GM21390 (cell line): ENCODE measurements at regions not wholly inside any gene's neighbourhood (a gene's known extent, or its start where the extent isn't known, plus 50 kb on each side); places are given as distances from the start of the nearest gene placed in this dataset.

ENCODE experiments used
- ATAC-seq: cut with Tn5 transposase; IDR thresholded peaks from one replicate; pipeline ENCODE4 v1.9.1; 2021; ENCODE audit not compliant: unreplicated experiment

DNA sequence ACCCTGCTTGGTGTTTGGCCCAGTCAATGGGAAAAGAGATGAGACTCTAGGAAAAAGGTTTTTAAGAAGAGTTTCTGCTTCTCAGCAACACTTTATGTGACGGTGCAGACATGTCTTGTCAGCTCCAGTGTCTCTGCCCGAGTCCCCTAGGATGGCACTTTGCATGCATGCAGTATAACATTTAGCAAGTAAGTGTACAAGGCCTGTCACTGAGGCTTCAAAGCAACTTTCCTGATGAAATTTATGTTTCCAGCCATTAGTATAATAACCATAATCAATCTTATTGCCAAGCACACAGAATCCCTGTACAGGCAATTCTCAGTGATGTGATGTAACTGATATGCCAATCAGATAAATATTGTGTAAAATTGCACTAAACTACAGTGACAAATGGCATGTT is 248.1 kb upstream of the PLET1 start:
- ATAC-seq = no peak

DNA sequence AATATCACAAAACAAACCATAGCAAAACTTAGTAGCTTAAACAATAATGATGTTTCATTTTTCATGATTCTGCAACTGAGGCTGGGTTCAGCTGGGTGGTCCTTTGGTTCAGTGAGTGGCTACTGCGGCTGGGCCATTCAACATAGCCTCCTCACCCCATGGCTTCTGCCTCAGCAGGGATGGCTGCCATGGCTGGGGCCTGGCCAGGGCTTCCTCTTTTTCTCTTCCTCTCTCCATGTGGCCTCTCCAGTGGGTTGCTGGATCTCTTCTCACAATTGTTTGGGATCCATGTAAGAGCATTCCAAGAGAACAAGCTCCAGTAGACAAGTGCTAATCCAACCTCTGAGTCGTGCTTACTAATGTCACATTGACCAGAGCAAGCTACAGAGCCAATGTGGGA is 248.6 kb upstream of the PLET1 start:
- no peak for ATAC-seq

DNA sequence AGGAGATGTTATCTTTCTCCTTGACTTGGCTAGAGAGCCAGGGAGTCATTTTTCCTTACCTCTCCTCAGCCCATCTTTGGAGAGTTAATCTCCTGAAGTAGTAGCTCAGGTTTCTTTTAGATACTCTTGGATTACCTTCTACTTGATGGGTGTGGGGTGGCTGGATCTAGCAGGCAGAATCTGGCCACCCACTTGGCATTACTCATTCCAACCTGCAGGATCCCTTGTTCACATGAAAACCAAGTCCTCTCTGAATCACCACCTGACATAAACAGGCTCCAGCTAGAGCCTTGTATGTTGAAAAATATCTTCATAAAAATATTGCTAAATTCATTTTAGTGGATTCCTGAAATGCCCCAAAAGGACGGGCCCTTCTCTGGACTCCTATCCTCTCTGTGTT is 250.6 kb upstream of the PLET1 start:
- no peak for ATAC-seq

DNA sequence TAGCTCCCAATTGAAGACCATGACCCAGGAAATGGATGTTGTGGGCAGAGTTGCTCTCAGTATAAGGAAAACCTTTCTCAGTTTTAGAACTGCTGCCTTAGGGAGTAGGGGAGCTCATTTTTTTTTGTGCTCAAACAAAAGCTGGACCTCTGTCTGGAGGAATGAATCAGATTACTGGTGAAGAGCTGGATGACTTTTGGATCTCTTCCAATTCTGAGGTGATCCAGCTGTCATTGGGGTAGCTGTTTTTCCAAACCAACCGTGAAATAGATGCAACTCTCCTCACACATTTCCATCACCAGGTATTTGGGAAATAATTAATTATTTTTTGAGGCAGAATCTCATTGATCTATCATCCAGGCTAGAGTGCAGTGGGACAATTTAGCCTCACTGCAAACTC is 251.3 kb upstream of the PLET1 start:
- ATAC-seq = no peak

DNA sequence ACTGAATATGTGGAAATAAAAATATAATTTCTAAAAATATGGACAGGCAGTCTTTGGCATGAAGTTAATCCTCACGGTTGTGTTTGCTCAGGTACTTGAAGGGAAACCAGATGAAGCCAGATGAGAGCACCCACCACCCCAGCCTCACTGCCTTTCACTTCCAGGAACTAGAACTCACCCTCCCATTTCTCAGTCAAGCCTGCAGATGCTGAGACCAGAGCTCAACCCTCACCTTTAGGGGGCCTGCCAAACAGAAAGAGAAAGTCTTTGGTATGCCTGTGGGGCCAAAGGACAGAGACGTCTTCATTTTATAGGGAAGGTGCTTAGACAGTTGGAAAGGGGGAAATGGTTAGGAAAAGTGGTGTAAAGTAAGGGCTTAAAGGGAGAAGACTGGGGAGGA is 252.8 kb upstream of the PLET1 start:
- ATAC-seq = no peak

DNA sequence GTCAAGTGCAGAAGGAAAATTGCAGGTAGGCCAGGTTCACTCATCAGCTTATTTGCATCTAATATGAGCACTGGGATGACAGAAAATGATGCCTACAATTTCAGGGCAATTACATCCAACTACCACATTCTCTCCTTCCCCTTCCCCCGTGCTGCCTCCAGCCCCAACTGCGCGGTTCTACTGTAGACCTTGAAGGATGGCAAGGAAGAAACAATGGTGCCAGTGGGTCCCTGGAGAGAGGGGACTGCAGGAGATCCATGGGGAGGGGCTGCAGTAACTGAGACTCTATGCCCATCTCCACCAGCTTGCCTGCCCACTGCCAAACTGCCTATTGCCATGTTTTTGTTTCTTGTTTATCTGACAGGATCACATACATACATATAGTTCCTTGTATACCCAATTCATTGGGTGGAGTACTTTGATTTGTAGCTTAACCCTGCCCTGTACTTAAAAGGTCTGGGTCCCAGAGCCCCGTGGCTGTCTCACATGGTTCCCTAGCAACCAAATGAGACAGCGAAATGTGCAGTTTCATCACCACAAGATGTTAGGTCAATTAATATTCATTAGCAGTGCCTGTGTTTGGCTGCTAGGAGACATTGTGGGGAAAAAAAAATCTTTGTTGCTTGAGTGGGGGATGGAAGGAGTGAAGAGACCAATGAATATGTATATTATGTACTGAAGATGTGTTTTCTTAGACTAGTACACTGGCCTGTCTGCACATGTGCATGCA is 253.5 kb upstream of the PLET1 start:
- ATAC-seq = no peak

DNA sequence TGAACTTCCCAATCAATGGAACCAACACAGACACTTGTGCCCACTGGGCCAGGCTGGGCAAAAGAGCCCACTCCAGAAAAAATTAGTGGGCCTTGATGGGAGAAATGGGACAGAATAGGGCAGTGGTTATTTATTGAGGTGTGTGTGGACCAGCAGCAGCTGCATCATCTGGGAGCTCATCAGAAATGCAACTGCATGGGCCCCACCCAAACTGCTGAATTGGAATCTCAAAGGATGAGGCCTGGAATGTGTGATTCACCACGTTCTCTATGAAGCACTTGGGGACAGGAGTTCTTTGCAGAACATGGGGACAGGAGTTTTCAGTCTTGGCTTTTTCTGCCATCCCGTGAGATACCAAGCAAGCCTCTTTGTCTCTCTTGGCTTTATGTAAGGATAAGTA is 255.6 kb upstream of the PLET1 start:
- ATAC-seq = no peak

DNA sequence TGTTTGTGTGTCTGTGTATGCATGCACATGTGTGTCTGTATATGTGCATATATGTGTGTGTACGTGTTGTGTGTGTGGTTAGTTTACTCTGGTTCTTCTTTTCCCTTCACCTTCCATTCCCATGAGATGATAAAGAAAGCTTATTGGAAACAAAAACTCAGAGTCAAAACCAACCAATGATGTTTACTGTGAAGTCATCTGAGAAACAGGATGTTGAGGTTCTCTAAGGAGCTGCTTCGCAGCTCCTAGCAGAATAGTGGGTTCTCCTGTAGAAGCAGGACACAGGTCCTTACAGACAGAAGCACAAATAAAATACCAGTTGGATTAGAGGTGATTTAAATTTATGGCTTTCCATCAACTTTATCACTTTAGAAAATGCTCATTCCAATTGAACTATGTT is 256.1 kb upstream of the PLET1 start:
- ATAC-seq = no peak

DNA sequence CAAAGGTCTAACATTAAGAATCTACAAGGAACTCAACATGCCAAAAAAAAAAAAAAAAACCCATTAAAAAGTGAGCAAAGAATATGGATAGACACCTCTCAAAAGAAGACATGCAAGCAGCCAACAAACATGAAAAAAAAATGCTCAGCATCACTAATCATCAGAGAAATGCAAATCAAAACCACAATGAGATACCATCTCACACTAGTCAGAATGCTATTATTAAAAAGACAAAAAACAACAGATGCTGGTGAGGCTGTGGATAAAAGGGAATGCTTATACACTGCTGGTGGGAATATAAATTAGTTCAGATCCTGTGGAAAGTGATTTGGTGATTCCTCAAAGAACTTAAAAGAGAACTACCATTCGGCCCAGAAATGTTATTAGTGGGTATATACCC is 257.7 kb upstream of the PLET1 start:
- no peak for ATAC-seq

DNA sequence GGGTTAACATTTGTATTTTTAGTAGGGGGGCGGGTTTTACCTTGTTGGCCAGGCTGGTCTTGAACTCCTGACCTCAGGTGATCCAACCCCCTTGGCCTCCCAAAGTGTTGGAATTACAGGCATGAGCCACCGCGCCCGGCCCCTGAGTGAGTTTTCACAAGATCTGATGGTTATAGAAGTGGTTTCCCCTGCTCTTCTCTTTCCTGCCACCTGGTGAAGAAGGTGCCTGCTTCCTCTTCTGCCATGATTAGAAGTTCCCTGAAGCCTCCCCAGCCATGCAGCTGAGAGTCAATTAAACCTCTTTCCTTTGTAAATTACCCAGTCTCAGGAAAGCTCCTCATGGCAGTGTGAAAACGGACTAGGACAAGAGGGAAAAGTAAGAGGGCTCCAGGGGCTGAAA is 259.1 kb upstream of the PLET1 start:
- ATAC-seq = no peak

DNA sequence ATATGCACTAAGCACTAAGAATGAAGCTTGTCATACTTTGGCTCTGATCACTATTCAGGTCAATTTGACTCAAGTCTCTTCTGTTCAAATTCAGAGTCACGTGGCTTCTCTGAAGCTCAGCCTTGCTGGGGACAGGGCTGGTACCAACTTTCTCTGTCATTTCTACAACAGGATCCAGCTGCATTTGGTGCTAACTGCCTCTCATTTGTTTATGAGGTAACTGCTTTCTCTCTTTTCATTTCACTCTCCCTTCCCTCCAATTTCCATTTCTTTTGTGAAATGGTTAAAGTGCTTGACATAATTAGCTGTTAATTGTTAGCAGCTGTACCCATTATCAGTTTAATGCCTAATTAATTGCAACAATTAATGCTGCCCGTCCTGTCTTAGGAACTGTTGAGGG is 259.7 kb upstream of the PLET1 start:
- peak; percentile 44 for ATAC-seq

DNA sequence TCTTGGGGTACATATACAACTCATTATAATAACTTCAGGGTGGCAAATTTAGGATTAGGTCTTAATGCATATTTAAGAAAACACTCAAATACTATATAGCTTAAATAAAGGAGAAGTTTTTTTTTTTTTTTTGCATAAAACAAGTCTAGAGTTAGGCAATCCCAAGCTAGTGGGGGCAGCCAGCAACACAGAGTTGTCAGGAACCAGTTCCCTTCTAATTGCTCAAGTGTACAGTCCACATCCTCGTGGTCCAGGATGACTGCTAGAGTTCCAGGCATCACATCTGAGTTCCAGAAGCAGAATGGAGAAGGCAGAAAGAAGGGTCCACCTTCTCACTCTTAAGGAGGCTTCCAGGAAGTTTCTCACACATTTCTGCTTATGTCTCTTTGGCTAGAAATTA is 261.9 kb upstream of the PLET1 start:
- no peak for ATAC-seq

DNA sequence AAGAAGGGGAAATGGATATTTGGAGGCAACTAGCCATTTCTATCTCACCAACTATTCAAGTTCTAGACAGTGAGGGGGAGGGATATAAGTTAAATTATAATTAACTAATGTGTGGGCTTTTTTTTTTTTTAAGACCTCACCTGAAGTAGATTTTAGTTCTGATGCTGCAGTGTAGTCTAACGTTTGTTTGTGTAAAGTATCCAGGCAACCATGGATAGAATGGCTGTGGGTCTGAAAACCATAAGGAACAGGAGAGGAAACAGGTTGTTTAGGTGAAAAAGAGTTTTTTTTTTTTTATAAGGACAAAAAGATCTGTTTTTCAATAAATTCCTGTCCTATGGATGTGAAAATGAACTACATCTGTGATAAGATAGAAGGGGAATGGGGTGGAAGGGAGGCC is 262.4 kb upstream of the PLET1 start:
- no peak for ATAC-seq

DNA sequence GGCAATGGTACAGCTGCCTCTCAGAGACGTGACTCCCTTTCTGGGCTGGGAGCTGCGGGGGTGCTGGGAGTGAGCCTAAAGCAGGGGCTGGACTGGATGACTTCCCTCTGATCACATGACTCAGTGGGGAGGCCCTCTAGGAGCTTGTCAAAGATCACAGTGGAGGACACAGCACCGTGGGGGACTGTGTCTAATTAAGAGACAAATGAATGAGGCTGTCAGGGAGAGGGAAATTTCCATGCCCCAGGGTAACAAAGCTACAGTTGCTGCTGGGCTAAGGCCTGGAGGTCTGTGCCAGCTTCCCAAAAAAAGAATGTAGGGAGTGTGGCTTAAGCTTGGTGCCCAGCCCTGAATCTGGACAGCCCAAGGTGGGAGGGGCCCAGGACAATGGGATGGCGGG is 262.8 kb upstream of the PLET1 start:
- no peak for ATAC-seq

DNA sequence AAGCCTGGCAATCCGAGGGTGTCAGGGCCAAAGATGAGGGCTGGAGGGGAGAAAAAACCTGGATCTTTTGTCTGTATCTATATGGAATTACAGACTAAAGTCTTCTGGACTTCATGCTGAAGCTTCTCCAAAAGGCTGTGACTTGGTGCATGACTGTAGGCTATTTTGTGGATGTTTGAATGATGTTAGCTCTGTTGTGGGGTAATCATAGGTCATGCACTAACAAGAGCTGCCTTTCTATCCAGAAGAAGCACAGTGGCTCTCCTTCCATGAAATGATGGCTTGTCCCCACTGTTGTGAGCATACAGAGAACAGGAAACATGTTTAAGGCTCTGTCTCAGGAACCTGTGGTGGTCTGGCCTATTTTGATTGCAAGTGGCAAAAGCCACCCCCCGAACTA is 263.3 kb upstream of the PLET1 start:
- no peak for ATAC-seq

DNA sequence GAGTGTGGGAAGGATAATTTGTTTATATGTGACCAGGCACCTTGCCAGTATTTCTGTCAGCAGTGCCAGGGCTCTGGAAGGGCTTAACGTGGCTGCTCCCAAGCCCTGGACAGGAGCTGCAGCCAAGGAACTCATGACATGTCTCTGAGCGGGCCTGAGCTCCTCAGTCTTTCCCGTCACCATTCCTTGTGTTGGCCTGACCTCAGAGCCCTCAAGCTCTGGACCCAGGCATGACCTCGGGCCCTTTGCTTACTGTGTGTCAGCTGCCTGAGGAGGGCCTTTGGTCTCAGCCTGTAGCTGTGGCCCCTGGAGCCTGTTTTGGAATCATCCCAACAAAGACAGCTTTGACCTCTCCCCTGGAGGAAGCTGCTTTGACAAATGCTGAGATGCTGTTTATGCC is 264.1 kb upstream of the PLET1 start:
- no peak for ATAC-seq

DNA sequence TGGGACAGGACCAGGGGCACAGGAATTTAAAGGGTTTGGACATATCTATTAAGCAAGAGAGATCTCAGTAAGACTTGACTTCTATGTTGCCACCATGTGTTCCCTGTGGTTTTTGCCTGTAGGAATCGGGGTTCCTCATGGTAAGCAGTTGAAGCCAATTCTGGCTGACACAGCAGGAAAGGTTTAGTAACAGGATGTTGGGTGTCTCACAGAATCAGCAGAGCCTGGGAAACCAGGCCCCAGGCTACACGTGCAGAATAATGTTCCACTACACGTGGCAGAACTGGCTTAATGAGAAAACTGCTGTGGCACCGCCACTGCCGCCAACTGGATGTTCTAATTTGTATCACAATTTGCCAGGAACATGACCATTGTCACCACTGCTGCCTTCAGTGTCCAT is 264.6 kb upstream of the PLET1 start:
- no peak for ATAC-seq

DNA sequence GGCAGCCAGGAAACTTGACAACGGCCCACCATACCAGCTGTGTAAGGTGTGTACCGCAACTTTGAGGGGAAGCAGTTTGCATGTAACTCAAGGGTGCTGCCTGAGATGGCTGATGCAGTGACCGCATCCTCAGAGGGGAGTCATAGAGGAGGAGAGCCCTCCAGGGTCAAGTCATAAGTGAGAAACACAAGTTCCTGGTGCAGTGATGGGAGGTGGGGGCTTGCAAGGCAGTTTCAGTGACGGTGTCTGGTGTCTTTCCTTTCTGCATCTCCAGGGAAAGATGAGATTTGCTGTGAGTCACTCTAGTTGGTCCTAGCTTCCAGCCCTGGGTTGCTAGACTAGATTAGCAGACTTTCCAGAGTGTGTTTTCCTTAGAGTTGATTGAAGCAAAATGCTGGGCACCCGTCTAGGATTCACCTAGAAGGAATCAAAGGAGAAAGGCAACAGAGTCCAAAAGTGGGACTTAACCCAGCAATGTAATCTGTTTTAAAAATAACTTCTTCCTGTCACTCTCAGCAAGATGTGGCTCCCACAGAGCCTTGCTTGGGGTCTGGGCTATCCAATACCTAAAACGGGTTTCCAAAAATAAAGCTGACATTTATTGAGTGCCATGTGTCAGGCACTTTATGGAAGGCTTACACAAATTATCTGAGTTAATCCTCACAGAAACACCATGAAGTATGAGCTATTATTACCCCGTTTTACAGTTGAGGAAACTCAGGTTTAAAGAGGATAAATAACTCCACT is 265.4 kb upstream of the PLET1 start:
- no peak for ATAC-seq

DNA sequence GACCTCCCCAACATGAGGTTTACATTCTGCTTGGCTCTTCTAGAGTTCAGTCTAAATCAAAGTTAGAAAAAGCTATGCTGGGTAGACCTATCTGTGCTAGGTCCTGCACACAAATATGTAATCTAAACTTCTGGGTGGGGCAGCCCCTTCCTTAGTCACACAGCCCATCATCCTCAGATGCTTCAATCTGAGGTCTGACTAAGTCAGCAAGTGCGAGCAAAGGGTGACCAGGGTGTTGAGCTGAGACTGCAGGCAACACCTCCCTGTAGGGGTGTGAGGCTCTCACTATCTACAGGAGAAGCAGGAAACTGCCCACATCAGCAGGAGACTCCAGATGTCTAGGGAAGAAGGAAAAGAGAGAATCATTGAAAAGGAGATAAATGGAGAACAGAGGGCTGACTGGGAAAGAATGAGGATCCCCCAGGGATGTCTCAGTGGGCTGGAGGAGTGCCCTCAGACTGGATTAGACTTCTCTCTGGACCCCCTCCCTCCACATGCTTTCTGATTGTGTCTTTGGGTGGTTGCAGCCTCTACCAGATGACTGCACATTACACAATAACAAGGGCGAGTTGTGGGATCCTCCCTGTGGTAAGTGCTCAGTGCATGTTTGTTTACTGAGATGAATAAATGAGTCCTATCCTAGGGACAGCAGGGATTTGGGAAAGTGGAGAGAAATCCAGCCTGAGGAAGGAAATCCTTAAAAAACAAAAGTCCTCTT is 266.2 kb upstream of the PLET1 start:
- ATAC-seq = no peak

DNA sequence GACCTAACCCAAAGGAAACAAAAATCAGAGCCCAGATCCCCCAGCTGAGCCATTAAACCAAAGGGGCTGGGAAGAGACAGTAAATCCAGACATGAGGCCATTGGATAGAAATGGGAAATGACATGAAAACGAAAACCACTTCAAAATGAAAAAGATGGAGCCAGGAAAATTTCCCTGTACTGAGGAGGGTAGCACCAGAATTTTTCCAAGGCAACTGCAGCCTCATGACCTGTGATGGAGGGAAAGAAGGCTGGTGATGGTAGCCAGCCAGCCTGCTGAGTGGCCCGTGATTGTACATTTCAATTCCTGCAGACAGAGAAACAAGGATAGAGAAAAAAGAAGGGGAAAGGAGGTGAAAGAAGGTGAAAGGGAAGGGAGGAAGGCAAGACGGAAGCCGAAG is 268.4 kb upstream of the PLET1 start:
- ATAC-seq = no peak

DNA sequence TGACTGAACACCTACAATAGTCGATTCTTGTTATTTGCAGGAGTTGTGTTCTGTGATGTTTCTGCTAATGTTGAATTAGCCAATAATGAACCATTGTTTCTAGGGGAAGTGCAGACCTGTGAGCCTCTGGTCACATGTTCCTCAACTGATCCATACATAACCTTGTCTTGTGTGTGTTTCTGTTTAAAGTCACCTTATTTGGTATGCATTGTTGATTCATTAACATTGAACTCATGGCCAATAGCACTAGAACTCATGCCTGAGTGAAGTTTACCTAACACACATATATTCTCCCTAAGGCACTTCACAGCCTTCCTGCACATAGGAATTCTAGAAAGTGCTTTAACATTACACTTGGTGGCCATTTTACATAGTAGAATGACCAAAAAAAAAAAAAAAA is 271.8 kb upstream of the PLET1 start:
- no peak for ATAC-seq

DNA sequence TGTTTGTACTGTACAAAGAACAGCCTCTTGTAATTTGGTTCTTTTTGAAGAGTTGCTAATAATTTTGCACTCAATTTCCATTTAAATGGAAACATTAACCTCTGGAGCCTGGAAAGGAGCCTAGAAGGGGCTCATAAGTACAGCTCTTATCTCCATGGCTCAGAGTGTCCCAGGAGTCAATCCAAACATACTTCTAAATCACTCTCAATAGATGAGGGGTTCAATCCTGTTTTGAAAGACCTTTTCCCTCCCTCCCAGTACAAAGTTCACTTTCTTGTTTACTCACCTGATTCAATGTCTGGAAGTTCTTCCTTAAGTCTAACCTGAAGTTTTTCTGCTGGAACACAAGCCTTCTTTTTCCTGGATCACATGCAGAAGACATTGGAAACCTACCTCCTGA is 273.0 kb upstream of the PLET1 start:
- ATAC-seq = no peak
